ENCODE measurements at regions not wholly inside any gene's neighbourhood (a gene's known extent, or its start where the extent isn't known, plus 50 kb on each side); places are given as distances from the start of the nearest gene placed in this dataset.
"Not testable (repeated sequence)": the region's sequence is repeated elsewhere in the genome, so short reads cannot be mapped to it uniquely, and the experiment has no call there.

DNA sequence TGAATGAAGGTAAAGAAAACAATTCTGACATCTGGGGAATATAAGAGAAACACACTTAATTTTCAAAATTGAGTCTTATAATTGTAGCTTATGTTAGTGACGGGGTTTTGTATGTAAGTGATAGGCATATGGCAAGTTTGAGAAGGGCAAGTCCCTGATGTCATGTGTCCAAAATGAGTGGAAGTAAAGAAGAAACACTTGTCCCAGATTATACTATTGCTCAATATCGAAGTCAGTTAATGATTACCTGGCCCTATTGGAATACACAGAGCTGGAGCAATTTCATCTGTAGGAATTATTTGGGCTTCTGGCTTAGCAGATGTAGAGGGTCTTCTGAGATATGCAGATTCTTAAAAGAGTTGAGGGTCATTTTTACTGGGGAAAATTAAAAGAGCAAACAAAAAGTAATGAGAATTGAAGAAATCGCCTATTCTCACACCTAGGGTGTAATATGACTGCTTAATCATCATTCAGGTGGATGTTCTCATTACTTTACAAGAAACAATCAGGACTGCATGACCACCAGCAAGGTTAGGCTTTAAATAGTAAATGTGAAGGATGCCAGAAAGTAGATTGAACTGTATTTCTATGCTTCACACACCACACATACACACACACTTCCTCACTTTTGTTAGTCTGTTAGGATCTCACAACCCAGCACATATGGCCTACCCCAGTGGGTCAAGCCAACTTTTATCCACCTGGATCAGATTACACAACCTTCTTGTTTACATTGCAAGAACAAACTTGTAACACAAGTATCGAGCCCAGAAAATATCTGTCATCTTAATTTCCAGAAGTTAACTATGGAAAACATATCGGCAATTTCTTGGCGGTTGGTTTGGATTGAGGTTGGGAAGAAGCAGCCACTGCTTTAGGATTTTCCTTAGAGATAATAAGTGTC lies 183.3 kb upstream of the LRRC3B start:
- ATAC-seq (replicated peaks) (no peak), DNase-seq (no peak)
- H3K27me3 Mint-ChIP-seq = no peaks in the 10 kb centered on the region
- no peak overlapping the region for H3K27ac Mint-ChIP-seq
- H3K9me3 Mint-ChIP-seq = peaks cover 0 to 7% of the 10 kb centered on the region in 2 donors
- H3K4me1 Mint-ChIP-seq = no peaks in the 10 kb centered on the region
- no peak overlapping the region for H3K4me3 Mint-ChIP-seq
- no peaks in the 10 kb centered on the region for H3K36me3 Mint-ChIP-seq

DNA sequence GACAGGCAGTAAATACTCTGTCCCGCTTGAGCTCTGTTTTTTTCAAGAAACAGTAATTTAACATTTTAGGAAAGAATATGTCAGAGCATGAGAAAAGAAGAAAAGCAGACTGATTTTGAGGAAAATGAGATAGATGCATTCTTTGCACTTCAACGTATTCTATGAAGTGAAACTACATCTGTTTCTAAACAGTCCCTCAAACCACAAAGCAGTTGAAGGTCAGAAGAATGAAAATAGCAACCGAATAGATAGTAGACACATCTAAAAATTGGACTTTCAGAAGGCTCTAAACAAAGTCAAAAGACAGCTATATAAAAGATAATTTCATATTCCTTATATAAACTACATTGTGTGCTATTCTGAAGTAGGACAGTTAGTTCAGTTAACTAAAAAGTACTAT lies 172.6 kb upstream of the LRRC3B start:
- H3K9me3 Mint-ChIP-seq = peaks cover 0 to 2% of the 10 kb centered on the region in 2 donors
- no peaks in the 10 kb centered on the region for H3K27me3 Mint-ChIP-seq
- no peak overlapping the region for H3K4me3 Mint-ChIP-seq
- no peaks in the 10 kb centered on the region for H3K36me3 Mint-ChIP-seq
- ATAC-seq (replicated peaks) (no peak), DNase-seq (no peak)
- no peak overlapping the region for H3K27ac Mint-ChIP-seq
- H3K4me1 Mint-ChIP-seq = no peaks in the 10 kb centered on the region

DNA sequence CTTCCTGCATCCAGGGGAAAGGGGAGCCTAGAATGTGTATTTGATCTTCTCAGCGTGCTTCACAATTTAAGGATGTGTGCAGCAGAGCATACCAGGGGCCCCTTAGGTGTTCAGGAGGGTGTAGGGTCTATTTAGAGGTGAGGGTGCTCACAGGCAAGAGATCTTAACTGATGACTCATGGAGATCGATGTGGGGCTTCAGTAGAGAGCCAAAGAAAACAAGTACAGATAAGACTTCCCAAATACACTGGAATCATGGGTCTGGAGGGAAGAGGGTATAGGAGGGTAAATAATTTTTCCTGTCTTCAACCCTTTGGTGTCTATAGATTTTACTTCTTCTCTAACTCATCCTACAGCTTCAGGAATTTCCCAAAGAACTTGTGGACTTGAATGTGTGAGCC lies 170.2 kb upstream of the LRRC3B start:
- H3K27me3 Mint-ChIP-seq = no peaks in the 10 kb centered on the region
- H3K4me1 Mint-ChIP-seq = no peaks in the 10 kb centered on the region
- no peak overlapping the region for H3K4me3 Mint-ChIP-seq
- no peak for DNase-seq
- no peaks in the 10 kb centered on the region for H3K36me3 Mint-ChIP-seq
- no peak for ATAC-seq (replicated peaks)
- peaks cover 0 to 2% of the 10 kb centered on the region in 2 donors for H3K9me3 Mint-ChIP-seq
- no peak overlapping the region for H3K27ac Mint-ChIP-seq

DNA sequence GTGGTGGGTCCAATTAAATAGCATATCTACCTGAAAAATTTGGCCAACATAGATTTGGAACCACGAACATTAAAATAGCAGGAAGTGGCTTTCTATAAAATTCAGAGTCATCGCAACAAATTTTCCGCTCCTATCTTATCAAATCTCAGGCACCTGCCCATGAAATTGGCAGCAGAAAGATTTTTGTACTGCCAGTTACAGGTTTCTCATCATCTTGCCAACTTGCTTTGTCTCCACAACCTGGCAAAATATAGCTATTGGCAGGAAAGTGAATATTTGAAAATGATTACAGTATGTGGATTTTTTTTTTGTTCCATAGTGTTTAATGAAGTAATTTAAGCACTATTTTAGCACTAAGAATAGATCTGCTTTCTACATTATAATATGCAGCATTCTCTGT lies 161.6 kb upstream of the LRRC3B start:
- DNase-seq (no peak), ATAC-seq (replicated peaks) (no peak)
- Mint-ChIP-seq H3K9me3 (peaks cover 6 to 9% of the 10 kb centered on the region in 2 donors), H3K36me3 (no peaks in the 10 kb centered on the region), H3K27me3 (no peaks in the 10 kb centered on the region), H3K4me3 (no peak overlapping the region), H3K27ac (no peak overlapping the region), H3K4me1 (no peaks in the 10 kb centered on the region)

DNA sequence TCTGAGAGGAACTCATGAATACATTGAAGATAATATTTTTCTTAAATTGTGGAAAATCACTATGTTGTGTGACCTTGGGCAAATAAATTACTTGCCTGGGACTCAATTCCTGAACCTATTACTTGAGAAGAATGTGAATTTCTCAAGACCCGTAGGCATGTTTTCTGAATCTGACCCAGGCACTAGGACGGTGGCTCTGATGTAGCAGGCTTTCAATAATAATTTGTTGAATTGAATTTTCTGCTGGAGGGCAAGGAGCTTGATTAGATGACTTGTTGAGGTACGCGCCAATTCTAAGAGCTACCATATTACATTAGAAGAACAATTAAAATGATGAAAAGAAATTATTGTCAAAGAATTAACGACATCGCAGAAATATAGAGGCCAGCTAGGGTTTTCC lies 150.2 kb upstream of the LRRC3B start:
- ATAC-seq (replicated peaks) (no peak), DNase-seq (no peak)
- Mint-ChIP-seq H3K27ac (no peak overlapping the region), H3K36me3 (no peaks in the 10 kb centered on the region), H3K4me1 (no peaks in the 10 kb centered on the region), H3K9me3 (peaks cover 8 to 13% of the 10 kb centered on the region in 2 donors), H3K4me3 (no peak overlapping the region), H3K27me3 (no peaks in the 10 kb centered on the region)

DNA sequence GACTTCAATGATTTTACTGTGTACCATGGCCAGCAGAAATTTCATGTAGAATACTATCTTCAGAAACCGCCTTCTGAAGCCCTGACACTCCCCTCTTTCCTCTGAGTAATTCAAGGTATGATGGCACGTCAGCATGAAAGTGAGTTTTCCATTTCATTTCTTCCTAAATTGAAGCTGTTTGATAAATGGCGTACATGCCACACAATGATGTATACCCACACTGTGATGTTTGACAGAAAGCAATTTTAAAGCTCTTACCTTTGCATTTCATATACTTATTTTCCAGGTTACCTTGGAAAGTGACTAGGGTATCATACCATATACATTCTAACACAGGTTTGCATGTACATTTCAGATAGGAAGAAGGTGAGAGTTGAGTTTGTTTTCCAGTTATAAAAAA lies 147.9 kb upstream of the LRRC3B start:
- Mint-ChIP-seq H3K36me3 (no peaks in the 10 kb centered on the region), H3K27ac (no peak overlapping the region), H3K4me3 (no peak overlapping the region), H3K27me3 (no peaks in the 10 kb centered on the region), H3K4me1 (no peaks in the 10 kb centered on the region), H3K9me3 (peaks cover 2 to 5% of the 10 kb centered on the region in 2 donors)
- no peak for ATAC-seq (replicated peaks)
- DNase-seq = no peak

DNA sequence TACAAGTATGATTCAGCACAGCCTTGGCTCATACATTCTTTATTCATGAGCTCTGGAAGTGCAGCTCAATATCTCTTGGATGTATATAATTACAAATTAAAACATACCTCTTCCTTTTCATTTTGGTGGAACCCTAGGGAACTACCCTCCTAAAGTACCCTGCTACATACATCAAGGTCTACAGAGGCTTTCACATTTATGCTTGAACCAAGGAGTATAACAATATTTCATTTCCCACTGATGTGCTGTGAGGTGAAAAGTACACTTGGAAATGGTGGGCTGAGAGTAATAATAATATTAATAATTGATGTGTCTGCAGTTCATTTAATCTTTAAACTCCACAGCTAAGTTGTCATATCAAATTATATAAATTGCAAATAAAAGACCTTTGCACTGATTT lies 142.2 kb upstream of the LRRC3B start:
- no peak for ATAC-seq (replicated peaks)
- no peaks in the 10 kb centered on the region for H3K4me1 Mint-ChIP-seq
- H3K36me3 Mint-ChIP-seq = no peaks in the 10 kb centered on the region
- peaks cover 0 to 6% of the 10 kb centered on the region in 2 donors for H3K9me3 Mint-ChIP-seq
- H3K27ac Mint-ChIP-seq = no peak overlapping the region
- DNase-seq = no peak
- no peaks in the 10 kb centered on the region for H3K27me3 Mint-ChIP-seq
- H3K4me3 Mint-ChIP-seq = no peak overlapping the region

DNA sequence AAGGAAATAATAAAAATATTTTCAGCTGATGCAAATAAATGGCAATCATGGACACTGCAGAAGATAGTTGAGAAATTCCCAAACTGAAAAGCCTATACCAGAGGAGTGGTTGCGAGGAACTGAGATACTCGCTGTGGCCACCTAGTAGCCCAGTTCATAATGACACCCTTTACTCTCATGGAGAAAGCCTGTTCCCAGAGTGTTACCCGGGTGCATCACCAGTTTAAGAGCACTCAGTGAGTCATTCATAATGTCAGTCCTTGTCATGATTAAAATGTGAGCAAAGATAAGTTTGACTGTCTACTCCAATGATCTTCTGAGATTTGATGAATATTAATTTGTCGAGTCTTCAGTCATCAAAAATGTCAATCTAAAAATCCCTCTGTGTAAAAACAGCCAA lies 138.4 kb upstream of the LRRC3B start:
- ATAC-seq (replicated peaks) (no peak), DNase-seq (no peak)
- Mint-ChIP-seq H3K9me3 (peaks cover 0 to 8% of the 10 kb centered on the region in 2 donors), H3K4me1 (no peaks in the 10 kb centered on the region), H3K27me3 (no peaks in the 10 kb centered on the region), H3K36me3 (no peaks in the 10 kb centered on the region), H3K27ac (no peak overlapping the region), H3K4me3 (no peak overlapping the region)

DNA sequence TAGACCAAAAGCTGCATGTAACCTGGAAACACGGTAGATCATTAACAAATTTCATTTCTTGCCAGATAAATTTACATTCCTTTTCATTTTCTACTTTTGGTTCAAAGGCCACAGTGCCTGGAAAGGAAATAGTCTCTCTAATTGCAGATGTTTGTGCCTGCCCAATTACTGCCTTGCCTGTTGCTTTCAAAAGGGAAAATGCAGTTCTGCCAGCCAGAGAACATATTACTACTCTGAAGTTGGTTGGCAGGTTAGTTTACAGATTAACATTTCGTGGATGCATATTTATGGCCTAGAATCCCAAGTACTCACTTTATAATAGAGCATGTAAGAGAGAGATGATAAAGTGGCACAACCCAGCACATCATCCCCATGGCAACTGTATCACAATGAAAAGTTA lies 124.3 kb upstream of the LRRC3B start:
- Mint-ChIP-seq H3K4me3 (no peak overlapping the region), H3K4me1 (no peaks in the 10 kb centered on the region), H3K36me3 (no peaks in the 10 kb centered on the region), H3K27ac (no peak overlapping the region), H3K9me3 (peaks cover 5 to 10% of the 10 kb centered on the region in 2 donors), H3K27me3 (no peaks in the 10 kb centered on the region)
- no peak for ATAC-seq (replicated peaks)
- no peak for DNase-seq

DNA sequence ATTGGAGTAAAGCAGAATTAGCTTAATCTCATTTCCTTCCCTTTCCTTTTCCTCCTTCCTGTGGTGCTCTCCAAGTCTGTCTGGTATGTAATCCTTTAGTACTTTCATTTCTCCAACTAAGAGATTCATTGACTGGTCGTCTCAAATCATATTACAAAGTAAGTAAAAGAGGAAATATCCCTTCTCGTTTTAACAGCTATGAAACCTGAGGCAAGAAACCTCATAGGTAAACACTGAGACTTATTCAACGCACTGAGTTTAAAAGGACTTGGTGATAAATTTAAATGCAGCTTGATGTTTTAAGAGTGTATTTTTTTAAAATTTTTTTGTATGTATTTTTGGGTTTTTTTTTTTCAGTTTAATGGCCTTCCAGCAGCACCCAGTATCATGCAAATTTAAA lies 117.2 kb upstream of the LRRC3B start:
- H3K9me3 Mint-ChIP-seq = peaks cover 0 to 3% of the 10 kb centered on the region in 2 donors
- DNase-seq = no peak

DNA sequence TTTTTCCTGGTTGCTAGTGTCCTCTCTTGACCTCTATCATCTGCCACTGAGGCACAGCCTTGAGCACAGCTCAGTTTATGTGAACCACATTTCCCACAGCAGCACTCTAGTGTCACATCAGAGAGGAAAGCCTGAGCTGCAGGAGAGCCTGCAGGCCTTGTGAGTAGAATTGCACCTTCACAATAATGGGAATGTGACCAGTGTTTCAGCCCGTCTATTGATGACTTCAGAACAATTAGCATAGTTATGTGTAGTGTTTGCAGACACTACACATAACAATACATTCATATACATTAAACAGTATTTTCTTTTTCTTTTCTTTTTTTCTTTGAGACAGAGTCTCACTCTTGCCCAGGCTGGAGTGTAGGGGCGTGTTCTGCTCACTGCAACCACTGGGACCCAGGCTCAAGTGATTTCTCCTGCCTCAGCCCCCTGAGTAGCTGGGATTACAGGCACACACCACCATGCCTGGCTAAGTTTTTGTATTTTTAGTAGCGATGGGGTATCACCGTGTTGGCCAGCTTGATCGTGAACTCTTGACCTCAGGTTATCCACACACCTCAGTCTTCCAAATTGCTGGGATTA lies 108.0 kb upstream of the LRRC3B start:
- not testable (repeated sequence) for H3K36me3 Mint-ChIP-seq; ATAC-seq (replicated peaks); H3K27ac Mint-ChIP-seq; H3K27me3 Mint-ChIP-seq; H3K4me3 Mint-ChIP-seq; H3K4me1 Mint-ChIP-seq; DNase-seq
- H3K9me3 Mint-ChIP-seq = peaks cover 8 to 13% of the 10 kb centered on the region in 2 donors

More for the DNA sequence above, 117.2 kb upstream of the LRRC3B start:
- Mint-ChIP-seq H3K36me3 (no peaks in the 10 kb centered on the region), H3K27me3 (no peaks in the 10 kb centered on the region), H3K27ac (no peak overlapping the region), H3K4me1 (no peaks in the 10 kb centered on the region), H3K4me3 (no peak overlapping the region)
- no peak for ATAC-seq (replicated peaks)

DNA sequence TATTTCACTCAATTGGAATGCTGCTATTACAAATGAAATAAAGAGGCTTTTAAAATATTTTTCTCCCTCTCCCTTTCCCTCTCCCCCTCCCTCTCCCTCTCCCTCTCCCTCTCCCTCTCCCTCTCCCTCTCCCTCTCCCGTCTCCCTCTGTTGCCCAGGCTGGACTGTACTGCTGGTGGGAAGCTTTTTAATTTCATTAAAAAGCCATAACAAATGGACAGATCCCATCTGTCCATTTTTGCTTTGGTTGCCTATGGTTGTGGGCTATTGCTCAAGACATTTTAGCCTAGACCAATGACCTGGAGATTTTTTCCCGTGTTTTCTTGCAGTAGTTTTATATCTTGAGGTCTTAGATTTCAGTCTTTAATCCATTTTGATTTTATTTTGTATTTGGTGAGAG lies 107.2 kb upstream of the LRRC3B start:
- H3K4me3 Mint-ChIP-seq = no peak overlapping the region
- H3K9me3 Mint-ChIP-seq = peaks cover 8 to 13% of the 10 kb centered on the region in 2 donors
- H3K4me1 Mint-ChIP-seq = no peaks in the 10 kb centered on the region
- H3K36me3 Mint-ChIP-seq = no peaks in the 10 kb centered on the region
- no peaks in the 10 kb centered on the region for H3K27me3 Mint-ChIP-seq
- H3K27ac Mint-ChIP-seq = no peak overlapping the region
- DNase-seq (no peak), ATAC-seq (replicated peaks) (no peak)

DNA sequence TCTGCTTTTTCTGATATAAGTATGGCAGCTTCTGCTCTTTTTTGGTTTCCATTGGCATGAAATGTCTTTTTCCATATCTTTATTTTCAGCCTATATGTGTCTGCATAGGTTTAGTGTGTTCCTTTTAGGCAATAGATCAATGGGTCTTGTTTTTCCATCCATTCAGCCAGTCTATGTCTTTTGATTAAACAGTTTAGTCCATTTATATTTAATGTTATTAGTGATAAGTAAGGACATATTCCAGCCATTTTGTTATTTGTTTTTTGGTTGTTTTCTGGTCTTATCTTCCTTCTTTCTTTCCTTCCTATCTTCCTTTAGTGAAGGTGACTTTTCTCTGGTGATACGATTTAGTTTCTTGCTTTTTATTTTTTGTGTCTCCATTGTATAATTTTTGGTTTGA lies 101.3 kb upstream of the LRRC3B start:
- Mint-ChIP-seq H3K27me3 (no peaks in the 10 kb centered on the region), H3K36me3 (no peaks in the 10 kb centered on the region), H3K27ac (no peak overlapping the region), H3K9me3 (peaks cover 21% of the 10 kb centered on the region in 2 donors), H3K4me1 (no peaks in the 10 kb centered on the region), H3K4me3 (no peak overlapping the region)
- no peak for DNase-seq
- ATAC-seq (replicated peaks) = no peak

DNA sequence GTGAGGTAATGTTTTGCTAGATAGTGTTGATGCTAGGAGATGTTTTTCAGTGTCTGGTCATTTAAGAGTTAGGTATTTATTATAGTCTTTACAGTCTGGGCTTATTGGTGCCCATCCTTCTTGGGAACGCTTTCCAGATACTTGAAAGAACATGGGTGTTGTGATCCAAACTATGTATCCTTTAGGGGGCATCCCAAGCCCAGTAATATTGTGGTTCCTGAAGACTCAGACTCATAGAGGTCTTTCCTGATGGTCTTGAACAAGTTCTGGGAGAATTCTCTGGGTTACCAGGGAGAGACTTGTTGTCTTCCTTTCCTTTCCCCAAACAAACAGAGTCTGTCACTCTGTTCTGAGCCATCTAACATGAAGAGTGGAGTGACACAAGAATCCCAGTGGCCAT lies 99.7 kb upstream of the LRRC3B start:
- no peaks in the 10 kb centered on the region for H3K36me3 Mint-ChIP-seq
- no peak overlapping the region for H3K4me3 Mint-ChIP-seq
- H3K27me3 Mint-ChIP-seq = no peaks in the 10 kb centered on the region
- no peaks in the 10 kb centered on the region for H3K4me1 Mint-ChIP-seq
- DNase-seq (no peak), ATAC-seq (replicated peaks) (no peak)
- H3K9me3 Mint-ChIP-seq = peaks cover 16% of the 10 kb centered on the region in 2 donors
- no peak overlapping the region for H3K27ac Mint-ChIP-seq

DNA sequence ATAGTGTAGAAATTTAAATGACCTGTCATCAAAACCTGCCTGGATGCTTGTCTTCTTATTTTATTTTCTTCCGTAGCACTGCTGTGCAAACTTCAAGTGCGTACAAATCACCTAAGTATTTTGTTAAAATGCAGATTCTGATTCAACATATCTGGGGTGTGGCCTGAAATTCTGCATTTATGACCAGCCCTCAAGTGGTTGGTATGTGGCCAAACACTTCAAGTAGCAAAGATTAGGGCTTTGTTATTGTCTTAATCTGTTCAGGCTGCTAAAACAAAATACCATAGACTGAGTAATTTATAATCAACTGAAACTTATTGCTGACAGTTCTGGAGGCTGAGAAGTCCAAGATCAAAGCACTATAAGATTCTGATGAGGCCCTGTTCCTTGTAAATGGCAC lies 97.6 kb upstream of the LRRC3B start:
- Mint-ChIP-seq H3K9me3 (peaks cover 15 to 16% of the 10 kb centered on the region in 2 donors), H3K27me3 (no peaks in the 10 kb centered on the region)

More for the DNA sequence above, 97.6 kb upstream of the LRRC3B start:
- H3K4me1 Mint-ChIP-seq = no peaks in the 10 kb centered on the region
- no peak for ATAC-seq (replicated peaks)
- DNase-seq = no peak
- H3K4me3 Mint-ChIP-seq = no peak overlapping the region
- H3K36me3 Mint-ChIP-seq = no peaks in the 10 kb centered on the region
- H3K27ac Mint-ChIP-seq = no peak overlapping the region
